ENCODE measurements at regions not wholly inside any gene's neighbourhood (a gene's known extent, or its start where the extent isn't known, plus 50 kb on each side); places are given as distances from the start of the nearest gene placed in this dataset.

- no peak overlapping the region for H4K8ac ChIP-seq (ENCODE audit: extremely low read depth, insufficient read depth, low read length)
- no peak for FAIRE-seq
- no peaks in the 10 kb centered on the region for H3K23me2 ChIP-seq (ENCODE audit: low read depth, low read length)
- H2BK15ac ChIP-seq (ENCODE audit: low read length): no peak overlapping the region
- H3K4me2 ChIP-seq (ENCODE audit: insufficient read depth in 1 of 2, low read depth in 2 of 2, low read length in 2 of 2): no peak overlapping the region
- H2AFZ ChIP-seq (ENCODE audit: low read length): no peak overlapping the region
- no peaks in the 10 kb centered on the region for H3K9me3 ChIP-seq (ENCODE audit: insufficient read depth in 2 of 2, low read depth in 1 of 2, low read length in 1 of 2)
- H2BK5ac ChIP-seq (ENCODE audit: low read depth, low read length): no peak overlapping the region
- H3K18ac ChIP-seq (ENCODE audit: extremely low read depth, low read length): no peak overlapping the region
- no peak overlapping the region for H3K27ac ChIP-seq (ENCODE audit: low read depth, low read length)
- no peaks in the 10 kb centered on the region for H3K4me1 ChIP-seq (replicated peaks in 1 of 4; ENCODE audit: control insufficient read depth in 3 of 4, insufficient read depth in 4 of 4, low read length in 3 of 4)
- no peak for TF ChIP-seq POU5F1 (IDR thresholded peaks at IDR 0.05; ENCODE audit: low read depth, low read length)
- no peak for TF ChIP-seq JUN (IDR thresholded peaks at IDR 0.05; ENCODE audit: low read depth, low read length)
- TF ChIP-seq KDM1A (IDR thresholded peaks at IDR 0.05; ENCODE audit: borderline replicate concordance, low read length): no peak
- no peak for TF ChIP-seq NANOG (IDR thresholded peaks at IDR 0.05; ENCODE audit: insufficient read depth, low read depth, low read length, poor library complexity, severe bottlenecking)
- TF ChIP-seq JUND (IDR thresholded peaks at IDR 0.05; ENCODE audit: low read length): no peak
- TF ChIP-seq EP300 (IDR thresholded peaks at IDR 0.05; ENCODE audit: borderline replicate concordance in 1 of 2, low read depth in 2 of 2, low read length in 2 of 2): no peak
- TF ChIP-seq HDAC6 (IDR thresholded peaks at IDR 0.05; ENCODE audit: low read depth, low read length): no peak
- no peak for TF ChIP-seq TAF1 (IDR thresholded peaks at IDR 0.05; ENCODE audit: low read depth, low read length)
- no peak for TF ChIP-seq CHD2 (IDR thresholded peaks at IDR 0.05; ENCODE audit: low read length)
- TF ChIP-seq ZNF274 (IDR thresholded peaks at IDR 0.05; ENCODE audit: borderline replicate concordance, extremely low read depth, low read length): no peak
- TF ChIP-seq CBX5 (IDR thresholded peaks at IDR 0.05; ENCODE audit: low read depth, low read length): no peak
- no peak for TF ChIP-seq EGR1 (IDR thresholded peaks at IDR 0.05; ENCODE audit: borderline replicate concordance, low read depth, low read length)
- ChIA-PET CTCF (ENCODE audit: partially characterized antibody) (interaction anchor here (1.0 kb wide), 1 partner anchor 93 kb away, joined by 3 read pairs; no protein-coding TSS in a partner anchor), POLR2A (ENCODE audit: partially characterized antibody) (no interaction called here)
- H4K5ac ChIP-seq (ENCODE audit: insufficient read length, low read depth, low read length): no peak overlapping the region
- no peak overlapping the region for H2AK5ac ChIP-seq (ENCODE audit: low read depth, low read length)
- no peak overlapping the region for H3K9ac ChIP-seq (replicated peaks in 1 of 4; ENCODE audit: extremely low read depth in 1 of 4, low read depth in 3 of 4, low read length in 3 of 4)
- H3K79me1 ChIP-seq (ENCODE audit: low read depth, low read length): no peaks in the 10 kb centered on the region
- H2BK12ac ChIP-seq (ENCODE audit: low read depth, low read length): no peak overlapping the region
- H4K91ac ChIP-seq (replicated peaks; ENCODE audit: insufficient read length, low read length): no peak overlapping the region
- H3K79me2 ChIP-seq (ENCODE audit: control insufficient read depth in 1 of 2, insufficient read depth in 2 of 2, low read length in 2 of 2): no peaks in the 10 kb centered on the region
- H3K36me3 ChIP-seq (ENCODE audit: control insufficient read depth in 2 of 4, insufficient read depth in 4 of 4, low read length in 3 of 4): no peaks in the 10 kb centered on the region
- H2BK120ac ChIP-seq (replicated peaks; ENCODE audit: low read depth, low read length): no peak overlapping the region
- H2BK20ac ChIP-seq (ENCODE audit: low read length): no peak overlapping the region
- no peaks in the 10 kb centered on the region for H4K20me1 ChIP-seq (replicated peaks in 1 of 2; ENCODE audit: control insufficient read depth in 1 of 2, insufficient read depth in 2 of 2, low read length in 2 of 2)
- DNase-seq (ENCODE audit: low read depth in 1 of 2, low spot score in 2 of 2): no peak
- WGBS, 2 experiments (ENCODE audit: extremely low coverage in 1 of 2, insufficient coverage in 1 of 2, insufficient read length in 1 of 2, insufficient replicate concordance in 2 of 2, low coverage in 1 of 2, low lambda C conversion rate in 2 of 2, missing lambda C conversion rate in 1 of 2): 83% methylated on average over 12 of the region's 12 CpGs; no CpG with 5 or more reads in 1 of the 2 experiments
- no peak overlapping the region for H3K4ac ChIP-seq (replicated peaks; ENCODE audit: insufficient read length, low read depth, low read length)
- no peak overlapping the region for H3K4me3 ChIP-seq (ENCODE audit: extremely low read depth in 1 of 4, insufficient read depth in 2 of 4, low read depth in 3 of 4, low read length in 4 of 4)
- no peak overlapping the region for H3K23ac ChIP-seq (ENCODE audit: insufficient read length)
- no peak overlapping the region for H3K14ac ChIP-seq (ENCODE audit: insufficient read length)
- H3K27me3 ChIP-seq (replicated peaks in 1 of 4; ENCODE audit: control insufficient read depth in 3 of 4, extremely low read depth in 1 of 4, insufficient read depth in 3 of 4, low read length in 3 of 4): no peaks in the 10 kb centered on the region
- H3K56ac ChIP-seq (replicated peaks; ENCODE audit: insufficient read length, low read depth, low read length): no peak overlapping the region
Measured at GRCh38 chr16:10250137-10250828, 68.1 kb upstream of the GRIN2A start.

All from H1 (cell line).